ENCODE measurements at regions not wholly inside any gene's neighbourhood (a gene's known extent, or its start where the extent isn't known, plus 50 kb on each side); places are given as distances from the start of the nearest gene placed in this dataset.

DNA sequence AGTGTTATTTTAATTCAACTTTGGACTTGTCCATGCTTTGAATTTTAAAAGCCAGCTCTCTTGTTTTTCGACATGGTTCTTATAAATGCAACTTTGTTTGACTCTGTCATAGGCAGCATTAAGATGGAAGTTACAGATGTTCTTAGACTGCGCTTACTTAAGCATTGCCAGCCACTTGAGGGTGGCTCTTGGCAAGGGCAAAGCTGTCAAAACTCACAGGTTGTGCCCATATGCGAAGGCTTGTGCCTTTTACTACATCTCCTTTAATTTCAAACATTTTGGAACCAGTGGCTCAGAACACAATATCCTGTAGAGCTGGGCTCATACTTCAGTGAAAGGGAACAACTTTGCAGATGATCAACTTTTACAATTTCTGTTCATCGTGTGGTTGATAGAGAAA lies 135.5 kb downstream of the TRAM1L1 start:
- Histone ChIP-seq H2BK120ac (ENCODE audit: low read depth, low read length) (no peak overlapping the region), H4K91ac (ENCODE audit: insufficient read depth, low read depth, low read length) (no peak overlapping the region), H3K27ac (ENCODE audit: insufficient read depth, low read length) (no peak overlapping the region), H2AFZ (replicated peaks; ENCODE audit: low read length, poor library complexity) (no peak overlapping the region), H2BK5ac (ENCODE audit: low read depth, low read length, poor library complexity, severe bottlenecking) (no peak overlapping the region), H2AK5ac (ENCODE audit: low read depth, low read length) (no peak overlapping the region), H3K4me1 (ENCODE audit: control insufficient read depth, insufficient read depth, low read length) (no peaks in the 10 kb centered on the region), H3K9me1 (ENCODE audit: insufficient read depth, low read length) (no peaks in the 10 kb centered on the region), H3K18ac (ENCODE audit: low read depth, low read length) (no peak overlapping the region), H2AK9ac (replicated peaks; ENCODE audit: low read depth, low read length, poor library complexity) (no peak overlapping the region), H4K5ac (ENCODE audit: low read depth, low read length) (no peak overlapping the region), H2BK20ac (ENCODE audit: low read depth, low read length) (no peak overlapping the region), H3K4ac (ENCODE audit: low read depth, low read length) (no peak overlapping the region), H3K14ac (replicated peaks; ENCODE audit: low read depth, low read length) (no peak overlapping the region), H3K36me3 (ENCODE audit: control insufficient read depth, insufficient read depth, low read length) (no peaks in the 10 kb centered on the region), H4K20me1 (ENCODE audit: insufficient read depth, low read length) (no peaks in the 10 kb centered on the region), H2BK15ac (ENCODE audit: low read depth, low read length) (no peak overlapping the region), H3K4me3 (ENCODE audit: insufficient read depth, low read depth, low read length) (no peak overlapping the region), H3K4me2 (ENCODE audit: low read depth, low read length) (no peak overlapping the region), H3K9ac (ENCODE audit: low read depth, low read length) (no peak overlapping the region), H3K23ac (ENCODE audit: low read depth, low read length) (no peak overlapping the region), H3K56ac (ENCODE audit: extremely low read depth, insufficient read depth, low read length) (no peak overlapping the region), H3K79me1 (ENCODE audit: low read depth in 1 of 2, low read length in 2 of 2) (no peaks in the 10 kb centered on the region), H4K8ac (ENCODE audit: low read depth in 2 of 2, low read length in 2 of 2) (no peak overlapping the region), H3K27me3 (ENCODE audit: control insufficient read depth, insufficient read depth, low read length) (no peaks in the 10 kb centered on the region), H3K9me3 (ENCODE audit: control insufficient read depth, insufficient read depth, low read length) (no peaks in the 10 kb centered on the region)
- POLR2A ChIA-PET (ENCODE audit: unreplicated experiment), result no interaction called here
- no TSS peak for BruUV-seq (replicated peaks)
- TF ChIP-seq RCOR1 (IDR thresholded peaks at IDR 0.05; ENCODE audit: insufficient replicate concordance, low read length), result no peak
- no peak for TF ChIP-seq CHD1 (IDR thresholded peaks at IDR 0.05; ENCODE audit: low read depth, low read length)
- no peak for ATAC-seq (ENCODE audit: low read depth)
- CTCF ChIA-PET, result no interaction called here
- 57% methylated on average over 1 of the region's 4 CpGs; no CpG with 5 or more reads in 1 of the 2 experiments for WGBS, 2 experiments (ENCODE audit: extremely low coverage in 2 of 2, insufficient read length in 1 of 2)
- in situ Hi-C loops (cut with MboI; ENCODE audit: low sequenced_read_pairs), result no loop called here
- DNase-seq, result no peak
- dilution Hi-C loops (cut with HindIII; ENCODE audit: low sequenced_read_pairs, unreplicated experiment), result no loop called here
- intact Hi-C loops (cut with micrococcal nuclease), result no loop called here

All from IMR-90 (cell line).